ENCODE measurements at regions not wholly inside any gene's neighbourhood (a gene's known extent, or its start where the extent isn't known, plus 50 kb on each side); places are given as distances from the start of the nearest gene placed in this dataset.

- POLR2A ChIA-PET, result interaction anchor here (0.6 kb wide), 1 partner anchor 724 kb away, joined by 3 read pairs; no protein-coding TSS in a partner anchor
- Mint-ChIP-seq H3K4me3 (ENCODE audit: unreplicated experiment) (no peak overlapping the region), H3K27ac (ENCODE audit: unreplicated experiment) (no peak overlapping the region), H3K9me3 (ENCODE audit: unreplicated experiment) (no peaks in the 10 kb centered on the region), H3K4me1 (ENCODE audit: low read depth, unreplicated experiment) (no peaks in the 10 kb centered on the region), H3K36me3 (ENCODE audit: insufficient read depth, unreplicated experiment) (no peaks in the 10 kb centered on the region), H3K27me3 (ENCODE audit: insufficient read depth, unreplicated experiment) (peaks cover 4% of the 10 kb centered on the region)
- no peak for DNase-seq
- no peak for TF ChIP-seq CTCF (IDR thresholded peaks at IDR 0.05; ENCODE audit: insufficient read depth in 1 of 2, low read depth in 1 of 2, low read length in 1 of 2, severe bottlenecking in 1 of 2, unreplicated experiment in 1 of 2)
- intact Hi-C loops (cut with micrococcal nuclease; ENCODE audit: unreplicated experiment), result no loop called here
- Histone ChIP-seq H3K4me1 (no peaks in the 10 kb centered on the region), H3K4me3 (ENCODE audit: low read depth, low read length) (no peak overlapping the region), H3K36me3 (ENCODE audit: control insufficient read depth, insufficient read depth, low read length) (no peaks in the 10 kb centered on the region), H3K27me3 (replicated peaks; ENCODE audit: control insufficient read depth, insufficient read depth, low read length) (no peaks in the 10 kb centered on the region), H3K9me3 (no peaks in the 10 kb centered on the region)
- BruUV-seq (replicated peaks), result no TSS peak
- CTCF ChIA-PET, result no interaction called here
These were observed 89.4 kb upstream of the SOX2 start for GRCh38 chr3:181622365-181622764.

DNA sequence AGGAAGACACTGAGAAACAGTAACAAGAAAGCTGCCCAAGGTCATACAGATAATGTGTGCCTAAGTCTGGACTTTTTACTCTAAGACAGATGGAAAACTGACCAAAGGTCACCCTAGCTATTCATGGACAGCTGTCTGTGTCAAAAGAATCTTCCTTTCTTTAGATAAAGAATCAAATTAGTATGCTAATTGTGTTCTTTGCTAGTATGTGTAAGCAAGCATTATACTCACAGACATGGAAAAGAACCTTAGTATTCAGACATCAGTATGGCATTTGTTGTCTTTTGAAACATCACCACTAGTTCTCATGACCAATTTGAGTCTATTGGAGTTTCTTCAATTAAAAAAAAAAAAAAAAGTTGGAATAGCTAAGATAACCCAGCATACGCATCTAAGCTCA is 91.8 kb upstream of the SOX2 start:
- intact Hi-C loops (cut with micrococcal nuclease; ENCODE audit: unreplicated experiment), result no loop called here
- no peaks in the 10 kb centered on the region for H3K36me3 Mint-ChIP-seq (ENCODE audit: insufficient read depth, unreplicated experiment)
- DNase-seq, result no peak
- H3K27me3 Mint-ChIP-seq (ENCODE audit: insufficient read depth, unreplicated experiment), result peaks cover 4% of the 10 kb centered on the region
- no peak overlapping the region for H3K27ac Mint-ChIP-seq (ENCODE audit: unreplicated experiment)
- H3K36me3 ChIP-seq (ENCODE audit: control insufficient read depth, insufficient read depth, low read length), result no peaks in the 10 kb centered on the region
- CTCF ChIA-PET, result no interaction called here
- H3K4me3 Mint-ChIP-seq (ENCODE audit: unreplicated experiment), result no peak overlapping the region
- no peak for TF ChIP-seq CTCF (IDR thresholded peaks at IDR 0.05; ENCODE audit: insufficient read depth in 1 of 2, low read depth in 1 of 2, low read length in 1 of 2, severe bottlenecking in 1 of 2, unreplicated experiment in 1 of 2)
- H3K27me3 ChIP-seq (replicated peaks; ENCODE audit: control insufficient read depth, insufficient read depth, low read length), result no peaks in the 10 kb centered on the region
- POLR2A ChIA-PET, result no interaction called here
- no peaks in the 10 kb centered on the region for H3K4me1 Mint-ChIP-seq (ENCODE audit: low read depth, unreplicated experiment)
- H3K9me3 ChIP-seq, result no peaks in the 10 kb centered on the region
- no TSS peak for BruUV-seq (replicated peaks)
- no peaks in the 10 kb centered on the region for H3K9me3 Mint-ChIP-seq (ENCODE audit: unreplicated experiment)
- no peaks in the 10 kb centered on the region for H3K4me1 ChIP-seq
- no peak overlapping the region for H3K4me3 ChIP-seq (ENCODE audit: low read depth, low read length)

DNA sequence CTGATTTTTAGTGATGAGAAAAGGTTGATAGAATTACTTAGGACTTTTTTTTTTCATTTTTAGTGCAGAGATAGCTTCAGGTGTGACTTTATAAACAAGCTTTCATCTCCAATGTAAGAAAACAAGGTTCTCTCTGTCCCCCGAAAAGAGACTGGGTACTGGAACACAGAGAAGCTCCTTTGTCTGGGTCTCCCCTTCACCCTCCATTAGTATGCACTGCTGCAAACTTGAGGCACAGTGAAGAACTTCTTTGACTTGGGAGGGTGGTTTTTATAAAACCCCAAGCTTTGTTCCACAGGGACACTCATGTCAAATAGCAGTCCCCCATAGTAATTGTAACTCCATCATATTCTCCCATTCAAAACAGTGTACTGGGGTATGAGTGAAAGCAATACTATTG is 93.5 kb upstream of the SOX2 start:
- Mint-ChIP-seq H3K27ac (ENCODE audit: unreplicated experiment) (no peak overlapping the region), H3K9me3 (ENCODE audit: unreplicated experiment) (no peaks in the 10 kb centered on the region), H3K4me1 (ENCODE audit: low read depth, unreplicated experiment) (no peaks in the 10 kb centered on the region), H3K27me3 (ENCODE audit: insufficient read depth, unreplicated experiment) (no peaks in the 10 kb centered on the region), H3K36me3 (ENCODE audit: insufficient read depth, unreplicated experiment) (no peaks in the 10 kb centered on the region), H3K4me3 (ENCODE audit: unreplicated experiment) (no peak overlapping the region)
- intact Hi-C loops (cut with micrococcal nuclease; ENCODE audit: unreplicated experiment), result no loop called here
- no peak for DNase-seq
- Histone ChIP-seq H3K9me3 (no peaks in the 10 kb centered on the region), H3K4me3 (ENCODE audit: low read depth, low read length) (no peak overlapping the region), H3K36me3 (ENCODE audit: control insufficient read depth, insufficient read depth, low read length) (no peaks in the 10 kb centered on the region), H3K27me3 (replicated peaks; ENCODE audit: control insufficient read depth, insufficient read depth, low read length) (no peaks in the 10 kb centered on the region), H3K4me1 (no peaks in the 10 kb centered on the region)
- POLR2A ChIA-PET, result no interaction called here
- CTCF ChIA-PET, result no interaction called here
- no peak for TF ChIP-seq CTCF (IDR thresholded peaks at IDR 0.05; ENCODE audit: insufficient read depth in 1 of 2, low read depth in 1 of 2, low read length in 1 of 2, severe bottlenecking in 1 of 2, unreplicated experiment in 1 of 2)
- BruUV-seq (replicated peaks), result no TSS peak

Measured in Caco-2 (cell line).